Gastroesophageal sphincter (tissue), 3 donors: ENCODE measurements at regions not wholly inside any gene's neighbourhood (a gene's known extent, or its start where the extent isn't known, plus 50 kb on each side); places are given as distances from the start of the nearest gene placed in this dataset.

Source experiments
- EP300 ChIP-seq: sonication (generic); formaldehyde crosslinking; IDR thresholded peaks from one replicate; pipeline ENCODE4 v1.6.1; 2017; ENCODE audit warnings: antibody characterized with exemption, mild to moderate bottlenecking
- POLR2A ChIP-seq, 2 donors: fragments of 450-650 bp; IDR thresholded peaks; one replicate each; pipeline ENCODE4 v1.6.1; 2017; ENCODE audit warnings: antibody characterized with exemption in 2 of 2, mild to moderate bottlenecking in 2 of 2, moderate library complexity in 1 of 2
- POLR2AphosphoS5 ChIP-seq: sonication (generic); formaldehyde crosslinking; IDR thresholded peaks from one replicate; pipeline ENCODE4 v1.6.1; 2017; ENCODE audit warnings: antibody characterized with exemption
- TF ChIP-seq, protein P1 (sequence below), 4 experiments: fragments of 200-600 bp in 2 of 4; fragments of 450-650 bp in 2 of 4; sonication (generic) in 1 of 4; IDR thresholded peaks; one replicate each; pipeline ENCODE4 v1.5.1; 2017 to 2019; ENCODE audit warnings: antibody characterized with exemption in 4 of 4, mild to moderate bottlenecking in 2 of 4, moderate library complexity in 2 of 4

DNA sequence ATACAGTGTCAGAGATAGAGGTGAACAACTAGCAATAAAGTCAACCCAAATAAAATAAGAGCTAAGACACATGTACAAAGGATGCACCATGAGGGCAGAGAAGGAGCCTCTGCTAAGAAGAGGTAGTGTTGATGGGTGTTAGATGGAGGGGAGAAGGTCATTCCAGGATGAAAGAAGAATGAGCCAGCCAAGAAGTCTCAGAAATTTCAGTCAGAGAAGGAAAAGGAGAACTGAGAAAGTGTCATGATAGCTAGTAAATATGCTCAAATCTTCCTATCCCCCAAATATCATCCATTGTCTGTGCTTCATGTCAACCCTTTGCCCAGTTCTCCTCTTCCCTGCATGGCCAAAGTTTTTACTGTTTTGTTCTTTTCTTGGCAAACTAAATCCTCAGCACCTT, 225.2 kb upstream of the BTG1 start:
- no peak for TF ChIP-seq EP300
- TF ChIP-seq, protein P1, sequence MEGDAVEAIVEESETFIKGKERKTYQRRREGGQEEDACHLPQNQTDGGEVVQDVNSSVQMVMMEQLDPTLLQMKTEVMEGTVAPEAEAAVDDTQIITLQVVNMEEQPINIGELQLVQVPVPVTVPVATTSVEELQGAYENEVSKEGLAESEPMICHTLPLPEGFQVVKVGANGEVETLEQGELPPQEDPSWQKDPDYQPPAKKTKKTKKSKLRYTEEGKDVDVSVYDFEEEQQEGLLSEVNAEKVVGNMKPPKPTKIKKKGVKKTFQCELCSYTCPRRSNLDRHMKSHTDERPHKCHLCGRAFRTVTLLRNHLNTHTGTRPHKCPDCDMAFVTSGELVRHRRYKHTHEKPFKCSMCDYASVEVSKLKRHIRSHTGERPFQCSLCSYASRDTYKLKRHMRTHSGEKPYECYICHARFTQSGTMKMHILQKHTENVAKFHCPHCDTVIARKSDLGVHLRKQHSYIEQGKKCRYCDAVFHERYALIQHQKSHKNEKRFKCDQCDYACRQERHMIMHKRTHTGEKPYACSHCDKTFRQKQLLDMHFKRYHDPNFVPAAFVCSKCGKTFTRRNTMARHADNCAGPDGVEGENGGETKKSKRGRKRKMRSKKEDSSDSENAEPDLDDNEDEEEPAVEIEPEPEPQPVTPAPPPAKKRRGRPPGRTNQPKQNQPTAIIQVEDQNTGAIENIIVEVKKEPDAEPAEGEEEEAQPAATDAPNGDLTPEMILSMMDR (IDR thresholded peaks at IDR 0.05) = no peak
- no peak for TF ChIP-seq POLR2A (IDR thresholded peaks at IDR 0.05)
- TF ChIP-seq POLR2AphosphoS5 = no peak
